Hepatocyte (in vitro differentiated cells): ENCODE measurements at regions not wholly inside any gene's neighbourhood (a gene's known extent, or its start where the extent isn't known, plus 50 kb on each side); places are given as distances from the start of the nearest gene placed in this dataset.

ENCODE experiments used
- DNase-seq: peaks from one replicate; pipeline ENCODE4 v3.0.0-alpha.2; 2016; ENCODE audit warnings: low spot score
- H2AFZ ChIP-seq: fragments of 200-600 bp; sonication (generic); 2 replicates; pipeline ENCODE4 v1.6.0; 2016; ENCODE audit warnings: antibody characterized with exemption, mild to moderate bottlenecking
- H3K27ac ChIP-seq: fragments of 200-600 bp; sonication (generic); 2 replicates; pipeline ENCODE4 v1.5.1; 2016; ENCODE audit warnings: mild to moderate bottlenecking
- H3K27me3 ChIP-seq: fragments of 200-600 bp; sonication (generic); 2 replicates; pipeline ENCODE4 v1.6.1; 2016
- H3K36me3 ChIP-seq: fragments of 200-600 bp; sonication (generic); replicated peaks from 2 replicates; pipeline ENCODE4 v1.5.1; 2016; ENCODE audit warnings: low read depth; ENCODE audit not compliant: insufficient read depth
- H3K4me1 ChIP-seq: fragments of 200-600 bp; sonication (generic); 2 replicates; pipeline ENCODE4 v1.5.1; 2016; ENCODE audit warnings: mild to moderate bottlenecking, moderate library complexity; ENCODE audit not compliant: insufficient read depth
- H3K4me2 ChIP-seq: fragments of 200-600 bp; sonication (generic); 2 replicates; pipeline ENCODE4 v1.6.0; 2016
- H3K4me3 ChIP-seq: fragments of 200-600 bp; sonication (generic); 2 replicates; pipeline ENCODE4 v1.5.1; 2016; ENCODE audit warnings: mild to moderate bottlenecking
- H3K79me2 ChIP-seq: fragments of 200-600 bp; sonication (generic); 2 replicates; pipeline ENCODE4 v1.6.0; 2017; ENCODE audit warnings: mild to moderate bottlenecking
- H3K9me2 ChIP-seq: fragments of 200-600 bp; sonication (generic); replicated peaks from 2 replicates; pipeline ENCODE4 v1.6.0; 2017; ENCODE audit warnings: mild to moderate bottlenecking; ENCODE audit not compliant: insufficient read depth
- H3K9me3 ChIP-seq: fragments of 200-600 bp; sonication (generic); 2 replicates; pipeline ENCODE4 v1.5.1; 2016; ENCODE audit warnings: low read depth, mild to moderate bottlenecking
- H4K20me1 ChIP-seq: fragments of 200-600 bp; sonication (generic); 2 replicates; pipeline ENCODE4 v1.6.0; 2016; ENCODE audit warnings: mild to moderate bottlenecking; ENCODE audit not compliant: insufficient read depth, poor library complexity, severe bottlenecking
- CTCF ChIP-seq: fragments of 200-600 bp; sonication (generic); IDR thresholded peaks from 2 replicates; pipeline ENCODE4 v1.5.1; 2016; ENCODE audit warnings: antibody characterized with exemption, mild to moderate bottlenecking; ENCODE audit not compliant: poor library complexity
- EZH2 ChIP-seq: fragments of 200-600 bp; sonication (generic); IDR thresholded peaks from 2 replicates; pipeline ENCODE4 v1.6.1; 2016; ENCODE audit warnings: antibody characterized with exemption, mild to moderate bottlenecking, borderline replicate concordance
- EZH2phosphoT487 ChIP-seq: fragments of 200-600 bp; sonication (generic); IDR thresholded peaks from one replicate; pipeline ENCODE4 v1.6.1; 2018; ENCODE audit warnings: antibody characterized with exemption, mild to moderate bottlenecking, low read depth, moderate library complexity; ENCODE audit not compliant: unreplicated experiment, severe bottlenecking
- WGBS: methylation state at CpG from one replicate; pipeline ENCODE4 v1.1.6; 2016; ENCODE audit warnings: low lambda C conversion rate; ENCODE audit errors: missing lambda C conversion rate; 5-methylcytosine and 5-hydroxymethylcytosine counted together

GRCh38 chr5:2517451-2517850 is 234.0 kb downstream of the IRX2 start:
- no peaks in the 10 kb centered on the region for H3K4me1 ChIP-seq
- no peaks in the 10 kb centered on the region for H3K9me2 ChIP-seq
- no peak overlapping the region for H3K4me3 ChIP-seq
- no peaks in the 10 kb centered on the region for H3K27me3 ChIP-seq
- H3K9me3 ChIP-seq, result no peaks in the 10 kb centered on the region
- DNase-seq, result no peak
- H4K20me1 ChIP-seq, result no peaks in the 10 kb centered on the region
- H3K4me2 ChIP-seq, result no peak overlapping the region
- no peak for TF ChIP-seq CTCF
- no peak for TF ChIP-seq EZH2phosphoT487
- no peak for TF ChIP-seq EZH2
- no peaks in the 10 kb centered on the region for H3K36me3 ChIP-seq
- H3K79me2 ChIP-seq, result no peaks in the 10 kb centered on the region
- whole genome bisulfite sequencing, result 91% methylated on average over 10 of the region's 10 CpGs
- no peak overlapping the region for H2AFZ ChIP-seq
- no peak overlapping the region for H3K27ac ChIP-seq

GRCh38 chr5:2515180-2515764 is 236.2 kb downstream of the IRX2 start:
- DNase-seq, result no peak
- WGBS, result 94% methylated on average over 32 of the region's 32 CpGs
- TF ChIP-seq EZH2, result no peak
- no peak for TF ChIP-seq CTCF
- no peak for TF ChIP-seq EZH2phosphoT487

GRCh38 chr5:2514484-2514883 is 237.0 kb downstream of the IRX2 start:
- H3K79me2 ChIP-seq, result no peaks in the 10 kb centered on the region
- no peaks in the 10 kb centered on the region for H3K4me1 ChIP-seq
- H3K27ac ChIP-seq, result no peak overlapping the region
- H2AFZ ChIP-seq, result no peak overlapping the region
- TF ChIP-seq EZH2 (no peak), CTCF (no peak), EZH2phosphoT487 (no peak)
- no peaks in the 10 kb centered on the region for H3K9me2 ChIP-seq
- H3K9me3 ChIP-seq, result no peaks in the 10 kb centered on the region
- no peak overlapping the region for H3K4me2 ChIP-seq
- no peaks in the 10 kb centered on the region for H4K20me1 ChIP-seq
- H3K27me3 ChIP-seq, result no peaks in the 10 kb centered on the region
- DNase-seq, result no peak
- 72% methylated on average over 6 of the region's 6 CpGs for WGBS
- H3K4me3 ChIP-seq, result no peak overlapping the region
- no peaks in the 10 kb centered on the region for H3K36me3 ChIP-seq

More at GRCh38 chr5:2515180-2515764, 236.2 kb downstream of the IRX2 start:
- no peaks in the 10 kb centered on the region for H3K79me2 ChIP-seq
- H3K4me2 ChIP-seq, result no peak overlapping the region
- H3K36me3 ChIP-seq, result no peaks in the 10 kb centered on the region
- H2AFZ ChIP-seq, result no peak overlapping the region
- no peaks in the 10 kb centered on the region for H3K27me3 ChIP-seq
- H3K4me1 ChIP-seq, result no peaks in the 10 kb centered on the region
- H3K4me3 ChIP-seq, result no peak overlapping the region
- no peaks in the 10 kb centered on the region for H4K20me1 ChIP-seq
- no peaks in the 10 kb centered on the region for H3K9me2 ChIP-seq
- H3K27ac ChIP-seq, result no peak overlapping the region
- H3K9me3 ChIP-seq, result no peaks in the 10 kb centered on the region

GRCh38 chr5:2511706-2512105 is 239.8 kb downstream of the IRX2 start:
- TF ChIP-seq EZH2phosphoT487, result no peak
- no peak for TF ChIP-seq EZH2
- no peak for TF ChIP-seq CTCF
- no peak overlapping the region for H3K4me2 ChIP-seq
- no peaks in the 10 kb centered on the region for H3K4me1 ChIP-seq
- H3K27me3 ChIP-seq, result no peaks in the 10 kb centered on the region
- no peaks in the 10 kb centered on the region for H3K79me2 ChIP-seq
- no peaks in the 10 kb centered on the region for H4K20me1 ChIP-seq
- H3K9me3 ChIP-seq, result no peaks in the 10 kb centered on the region
- no peak overlapping the region for H2AFZ ChIP-seq
- no peak overlapping the region for H3K4me3 ChIP-seq
- no peak for DNase-seq
- no peaks in the 10 kb centered on the region for H3K9me2 ChIP-seq
- no peaks in the 10 kb centered on the region for H3K36me3 ChIP-seq
- H3K27ac ChIP-seq, result no peak overlapping the region
- WGBS, result 72% methylated on average over 5 of the region's 5 CpGs
